ENCODE measurements at regions not wholly inside any gene's neighbourhood (a gene's known extent, or its start where the extent isn't known, plus 50 kb on each side); places are given as distances from the start of the nearest gene placed in this dataset.

GRCh38 chr7:21221130-21221529 lies 206.8 kb upstream of the SP4 start:
- DNase-seq: no peak

- DNase-seq: no peak
Measured at GRCh38 chr7:21238400-21239116, 189.3 kb upstream of the SP4 start.

DNA sequence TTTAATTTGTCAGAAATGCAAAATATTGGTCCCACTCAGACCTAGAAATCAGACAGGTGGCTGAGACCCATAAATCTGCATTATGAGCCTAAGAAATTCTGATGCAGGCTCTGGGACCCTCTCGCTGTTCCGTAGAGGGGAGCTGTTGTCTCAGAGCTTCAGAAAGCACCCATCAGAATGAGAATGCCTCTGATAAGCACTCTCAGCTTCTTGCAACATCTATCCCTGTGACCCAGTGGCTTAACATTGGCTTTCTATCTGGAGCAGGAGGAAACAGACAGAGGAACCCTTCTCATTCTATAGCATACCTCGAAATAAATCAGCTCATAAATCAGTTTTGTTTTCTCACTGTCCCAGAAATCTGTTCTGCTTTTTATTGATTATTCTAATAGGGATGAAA lies 184.6 kb upstream of the SP4 start:
- DNase-seq: no peak

DNA sequence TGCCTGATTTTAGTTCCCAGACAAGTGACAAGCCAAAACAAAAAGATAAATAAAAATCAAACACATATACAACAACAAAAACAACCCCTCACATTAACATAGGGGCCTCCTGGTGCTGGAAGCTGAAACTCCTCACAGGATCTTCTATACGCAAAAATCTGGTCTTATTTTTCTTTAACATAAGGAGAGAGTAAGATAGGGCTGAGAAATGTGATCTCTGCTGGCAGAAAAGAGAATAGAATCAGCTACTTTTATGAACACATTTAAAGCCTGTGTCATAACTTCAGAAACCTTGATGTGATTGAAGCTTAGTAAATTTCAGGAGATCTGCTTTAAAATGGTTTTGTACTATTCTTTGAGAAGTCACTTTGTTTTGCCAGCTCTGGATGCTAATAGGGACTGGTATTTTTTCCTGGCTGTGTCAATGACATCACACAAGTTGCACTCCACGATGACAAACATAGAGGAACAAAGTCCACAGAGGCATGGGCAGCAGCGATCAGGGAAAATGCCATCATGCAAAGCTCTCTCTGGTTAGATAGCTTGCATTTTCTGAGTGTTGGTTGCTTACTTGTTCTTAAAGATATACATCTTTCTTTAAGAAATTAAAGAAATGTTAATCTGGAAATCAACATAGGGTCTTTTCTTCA lies 176.6 kb upstream of the SP4 start:
- no peak for DNase-seq

GRCh38 chr7:21253740-21254687 lies 173.9 kb upstream of the SP4 start:
- peak; percentile 43 to 54 for DNase-seq

DNA sequence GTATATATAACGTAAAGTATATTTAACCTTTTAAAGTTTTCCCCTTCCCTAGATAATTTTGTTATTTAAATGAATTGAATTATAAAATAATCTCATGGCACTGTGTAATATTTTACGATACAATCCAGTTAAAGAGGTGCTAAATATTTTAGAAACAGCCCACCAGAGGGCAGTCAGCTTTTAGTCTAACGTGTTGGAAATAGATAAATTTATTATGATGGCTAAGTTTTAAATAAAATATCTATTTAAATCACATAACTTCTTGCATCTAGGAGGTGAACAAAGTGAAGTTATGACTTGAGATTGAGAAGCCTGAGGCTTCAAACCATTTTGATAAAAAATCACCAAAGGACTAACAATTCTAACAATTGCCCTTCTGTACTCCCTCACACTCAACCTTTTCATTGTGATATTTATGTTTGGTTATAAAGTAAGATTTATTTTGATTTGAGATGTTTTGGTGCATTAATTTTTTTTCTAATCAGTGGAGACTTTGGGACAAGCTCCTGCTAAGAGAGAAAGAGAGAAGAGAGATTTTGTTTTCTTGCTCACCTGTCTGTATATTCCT lies 171.5 kb upstream of the SP4 start:
- peak; percentile 48 to 54 for DNase-seq

- DNase-seq: no peak
Measured at GRCh38 chr7:21260939-21261338, 166.9 kb upstream of the SP4 start.

DNA sequence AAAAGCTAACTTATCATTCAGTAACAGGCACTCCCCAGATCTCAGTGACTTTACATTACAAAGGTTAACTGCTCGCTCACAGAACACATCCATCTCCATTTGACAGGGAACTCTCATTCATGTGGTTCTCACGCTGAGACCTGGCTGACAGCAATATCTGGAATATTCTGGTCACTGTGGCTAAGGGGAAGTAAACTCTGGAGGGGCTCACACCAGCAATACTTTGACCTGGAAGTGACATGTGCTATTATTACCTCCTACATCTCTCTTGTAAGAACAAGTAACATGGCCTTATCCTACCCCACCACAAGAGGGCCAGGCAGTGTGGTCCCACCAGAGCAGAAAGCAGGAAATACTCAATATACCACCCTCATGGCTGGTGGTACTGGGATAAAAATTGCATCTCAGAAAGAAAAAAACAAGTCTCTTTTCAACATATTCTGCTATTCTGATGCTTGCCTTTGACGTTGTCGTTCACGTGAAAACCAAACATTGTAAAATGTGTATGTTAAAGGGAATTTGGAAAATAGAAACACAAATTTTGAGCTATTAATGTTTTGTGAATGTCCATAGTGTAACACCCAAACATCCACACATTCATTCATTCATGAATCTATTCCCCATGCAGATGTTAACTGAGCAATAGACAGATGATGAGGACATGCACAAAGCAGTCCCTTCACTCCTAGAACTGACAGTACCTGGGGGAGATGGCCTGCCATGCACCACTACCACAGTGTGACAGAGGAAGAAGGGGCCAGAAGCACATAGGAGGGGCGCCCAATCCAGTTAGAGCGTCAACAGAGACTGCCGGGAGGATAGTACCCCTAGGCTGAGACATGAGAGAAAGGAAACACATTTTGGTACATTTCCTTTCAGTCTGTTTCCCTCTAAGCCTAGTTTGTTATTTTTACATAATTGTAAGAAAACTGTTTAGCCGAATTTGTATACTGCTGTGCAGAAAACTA lies 166.0 kb upstream of the SP4 start:
- DNase-seq: peak; percentile 24 to 35

DNA sequence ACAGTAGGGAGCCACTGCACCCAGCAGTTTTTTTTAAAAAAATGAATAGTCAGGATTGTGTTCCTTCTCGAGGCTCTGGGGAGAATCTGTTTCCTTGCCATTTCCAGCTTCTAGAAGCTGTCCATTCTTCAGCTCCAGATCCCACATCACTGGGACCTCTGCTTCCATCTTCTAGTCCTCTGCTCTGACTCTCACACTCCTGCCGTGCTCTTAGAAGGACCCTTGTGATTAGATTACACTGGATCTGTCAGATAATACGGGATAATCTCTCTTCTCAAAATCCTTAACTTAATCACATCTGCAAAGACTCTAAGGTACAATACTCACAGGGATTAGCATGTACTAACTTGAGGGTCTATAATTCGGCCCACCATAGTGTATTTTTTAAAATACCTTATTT lies 158.9 kb upstream of the SP4 start:
- DNase-seq: no peak

GRCh38 chr7:21276471-21277035 lies 151.3 kb upstream of the SP4 start:
- no peak for DNase-seq

DNA sequence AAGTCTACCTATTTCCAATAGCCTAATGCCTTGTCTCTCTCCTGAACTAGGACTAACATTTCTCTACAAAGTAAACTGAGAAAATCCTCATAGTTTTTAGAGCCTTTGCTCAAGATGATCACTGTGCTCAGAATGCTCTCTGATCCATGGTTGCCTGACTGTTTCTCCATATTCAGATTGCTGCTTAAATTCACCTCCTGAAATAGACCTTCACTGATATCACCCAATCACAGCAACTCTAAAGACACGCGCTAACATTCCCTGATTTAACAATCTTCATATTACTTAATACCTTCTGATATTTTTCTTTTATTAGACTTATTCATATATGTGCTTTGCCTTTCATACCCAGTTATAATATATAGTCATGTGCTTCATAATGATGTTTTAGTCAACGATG lies 148.9 kb upstream of the SP4 start:
- no peak for DNase-seq

DNA sequence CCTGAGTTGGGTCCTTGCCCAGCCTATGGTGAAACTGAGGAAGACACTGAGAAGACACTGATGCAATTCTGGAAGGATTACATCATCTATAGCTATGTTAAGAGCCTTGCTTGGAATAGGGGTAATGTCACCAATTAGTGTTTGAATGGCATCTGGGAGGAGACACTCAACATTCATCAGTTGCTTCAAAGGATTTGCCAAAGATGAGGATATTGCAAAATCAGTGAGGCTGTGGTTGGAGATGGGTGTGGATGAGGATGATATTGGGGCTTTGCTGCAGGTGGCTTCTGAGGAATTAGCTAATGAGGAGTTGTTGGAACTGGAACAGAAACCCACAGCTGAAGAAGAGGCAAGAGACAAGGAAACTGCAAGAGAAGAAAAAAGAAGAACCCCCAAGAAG lies 146.7 kb upstream of the SP4 start:
- peak in 1 of 2 donors; percentile 47 for DNase-seq

DNA sequence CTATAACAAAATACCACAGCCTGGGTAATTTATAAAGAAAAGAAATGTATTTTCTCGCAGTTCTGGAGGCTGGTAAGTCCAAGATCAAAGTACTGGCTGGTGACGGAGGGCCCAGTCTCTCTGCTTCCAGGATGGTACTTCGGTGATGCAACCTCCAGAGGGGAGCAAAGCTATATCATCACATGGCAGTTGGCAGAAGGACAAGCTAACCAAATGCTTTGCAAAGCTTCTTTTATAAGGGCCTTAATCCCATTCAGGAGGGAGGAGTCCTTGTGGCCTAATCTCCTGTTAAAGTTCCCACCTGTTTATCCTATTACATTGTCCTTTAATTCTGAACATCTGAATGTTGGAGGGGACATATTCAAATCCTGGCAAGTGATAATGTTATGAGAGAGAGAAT lies 134.1 kb upstream of the SP4 start:
- DNase-seq: no peak

DNA sequence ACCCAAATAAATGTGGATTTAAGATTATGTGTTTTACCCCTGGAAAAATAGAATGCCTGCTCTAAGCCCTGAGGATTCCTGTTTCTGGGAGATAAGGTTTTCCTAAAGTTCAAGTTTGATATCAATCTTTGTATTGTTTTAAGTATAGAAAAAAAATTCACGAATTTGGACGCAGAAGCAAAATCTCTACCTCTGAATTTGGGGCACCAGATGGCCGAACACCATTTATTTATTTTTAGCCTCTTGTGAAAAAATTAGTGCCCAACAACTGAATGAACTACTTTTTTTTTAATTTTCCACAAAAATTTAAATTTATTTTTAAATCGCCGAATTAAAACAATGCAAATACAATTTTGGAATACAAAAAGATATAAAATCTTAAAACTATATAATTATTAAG lies 128.1 kb upstream of the SP4 start:
- no peak for DNase-seq

DNA sequence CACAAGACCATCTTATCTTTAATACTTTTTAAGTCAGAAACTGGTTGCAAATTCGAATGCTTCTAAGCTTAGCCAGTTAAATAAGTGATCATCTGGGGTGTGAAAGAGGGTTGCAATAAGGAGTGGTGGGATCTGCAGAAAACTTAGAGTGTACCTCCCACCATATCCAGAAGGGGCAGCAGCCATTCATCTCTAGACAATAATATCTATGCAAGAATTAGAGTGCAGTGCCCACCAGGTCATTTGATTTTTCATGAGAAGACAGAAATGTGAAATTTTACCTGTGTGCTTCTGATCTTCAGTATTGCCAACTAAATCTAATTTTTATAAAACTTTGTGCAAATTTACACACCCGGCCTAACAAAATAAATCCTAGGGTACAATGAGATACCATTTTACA lies 127.2 kb upstream of the SP4 start:
- DNase-seq: no peak

GRCh38 chr7:21304808-21305375 lies 123.0 kb upstream of the SP4 start:
- DNase-seq: no peak

DNA sequence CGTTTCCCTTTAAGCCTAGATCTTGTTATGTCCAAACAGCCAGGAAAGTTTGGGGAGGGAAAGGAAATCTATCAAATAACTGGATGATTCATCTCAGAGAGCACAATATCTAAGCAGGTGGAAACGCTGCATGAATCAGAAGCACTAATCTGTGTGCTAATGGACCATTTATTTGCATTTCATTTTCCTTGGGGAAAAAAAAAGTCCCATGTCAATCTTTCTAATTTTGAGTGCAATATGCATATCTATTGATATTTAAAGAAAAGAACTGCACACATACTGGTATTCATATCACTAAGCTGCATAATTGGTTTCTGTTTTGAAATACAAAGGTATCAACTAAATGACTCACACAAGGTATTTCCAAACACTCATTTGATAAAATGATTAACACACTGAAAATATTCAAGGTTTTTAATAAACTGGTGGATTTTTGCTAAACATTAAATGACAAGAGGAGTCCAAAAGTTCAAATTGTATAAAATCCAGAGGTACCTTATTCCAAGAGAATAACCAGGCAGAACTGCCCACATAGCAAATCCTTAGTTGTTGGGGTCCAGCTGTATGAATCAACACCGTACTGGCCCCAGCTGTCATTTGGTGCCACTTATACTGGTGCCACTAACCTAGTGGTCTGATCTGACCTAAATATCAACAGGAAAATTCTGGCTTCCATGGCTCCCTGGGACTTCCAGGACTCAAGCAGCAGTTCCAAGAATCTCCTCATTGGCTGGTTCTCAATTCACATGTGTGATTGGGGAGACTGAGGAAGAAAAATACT lies 122.2 kb upstream of the SP4 start:
- DNase-seq: no peak

DNA sequence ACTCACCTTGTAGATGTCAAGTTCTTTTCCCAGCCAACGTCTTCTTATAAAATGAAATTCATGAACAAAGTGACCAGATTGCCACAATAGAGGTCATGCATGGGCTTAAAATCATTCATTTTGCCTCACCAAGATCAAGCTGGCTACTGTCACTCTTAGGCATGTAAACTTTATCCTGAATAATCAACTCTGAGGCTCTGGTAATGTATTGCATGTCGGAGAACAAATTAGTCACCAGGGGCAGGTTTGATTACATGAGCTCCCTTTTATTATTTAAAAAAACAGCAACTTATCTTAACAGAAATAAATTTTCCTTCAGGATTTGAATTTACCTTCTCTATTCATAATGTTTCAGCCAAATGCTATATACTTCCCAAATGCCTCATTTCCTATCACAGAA lies 112.9 kb upstream of the SP4 start:
- no peak for DNase-seq

DNA sequence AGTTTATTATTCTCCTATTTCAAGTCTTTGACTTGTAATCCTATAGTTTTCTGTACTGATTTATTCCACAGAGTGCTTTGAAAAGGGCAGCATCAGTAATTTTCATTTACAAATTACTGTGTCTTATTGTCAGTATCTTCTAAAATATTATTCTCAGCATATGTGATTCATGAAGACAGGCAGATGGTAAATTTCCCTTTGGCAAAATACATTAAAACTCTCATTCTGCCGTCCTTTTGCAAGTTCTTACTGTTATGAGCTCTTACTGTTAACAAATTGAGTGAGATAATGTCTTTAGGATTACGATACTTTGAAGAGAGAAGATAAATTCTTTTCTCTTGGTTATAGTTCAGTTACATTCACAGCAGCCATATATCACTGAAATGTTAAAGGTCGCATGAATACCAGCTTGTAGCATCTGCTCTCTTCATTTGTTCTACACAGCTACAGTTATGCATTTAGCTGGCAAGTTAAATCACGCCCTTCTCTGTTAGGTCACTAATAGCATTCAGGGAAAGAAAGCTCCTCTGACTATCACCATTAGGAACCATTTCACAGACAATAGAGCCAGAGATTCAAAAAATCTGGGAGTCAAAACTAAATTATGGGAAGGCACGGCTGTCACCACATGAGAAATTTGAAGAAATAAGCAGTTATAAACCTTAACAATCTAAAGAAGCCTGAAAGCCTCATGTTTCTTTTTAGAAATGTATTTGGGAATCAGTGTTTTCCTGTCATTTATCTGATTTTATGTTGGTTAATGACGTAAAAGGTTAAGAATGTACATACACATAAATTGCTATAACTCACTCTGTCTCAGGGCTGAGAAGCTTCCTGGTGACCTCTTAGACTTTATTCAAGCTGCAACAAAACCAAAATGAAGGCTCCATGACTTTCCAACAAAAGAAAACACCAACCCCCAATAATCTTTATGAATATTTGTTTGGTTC lies 109.6 kb upstream of the SP4 start:
- no peak for DNase-seq
